ENCODE measurements at regions not wholly inside any gene's neighbourhood (a gene's known extent, or its start where the extent isn't known, plus 50 kb on each side); places are given as distances from the start of the nearest gene placed in this dataset.
"Not testable (repeated sequence)": the region's sequence is repeated elsewhere in the genome, so short reads cannot be mapped to it uniquely, and the experiment has no call there.

GRCh38 chr1:86644655-86645054, 59.7 kb upstream of the SH3GLB1 start:
- TF ChIP-seq SUZ12 (IDR thresholded peaks at IDR 0.05); ELF4 (IDR thresholded peaks at IDR 0.05); BHLHE40 (IDR thresholded peaks at IDR 0.05; ENCODE audit: borderline replicate concordance); HDGF (IDR thresholded peaks at IDR 0.05; ENCODE audit: borderline replicate concordance); FOXM1 (IDR thresholded peaks at IDR 0.05; ENCODE audit: borderline replicate concordance); ARNT (IDR thresholded peaks at IDR 0.05); FOXK2 (IDR thresholded peaks at IDR 0.05); FOXA1 (IDR thresholded peaks at IDR 0.05): not testable (repeated sequence)
- TF ChIP-seq, protein P1, sequence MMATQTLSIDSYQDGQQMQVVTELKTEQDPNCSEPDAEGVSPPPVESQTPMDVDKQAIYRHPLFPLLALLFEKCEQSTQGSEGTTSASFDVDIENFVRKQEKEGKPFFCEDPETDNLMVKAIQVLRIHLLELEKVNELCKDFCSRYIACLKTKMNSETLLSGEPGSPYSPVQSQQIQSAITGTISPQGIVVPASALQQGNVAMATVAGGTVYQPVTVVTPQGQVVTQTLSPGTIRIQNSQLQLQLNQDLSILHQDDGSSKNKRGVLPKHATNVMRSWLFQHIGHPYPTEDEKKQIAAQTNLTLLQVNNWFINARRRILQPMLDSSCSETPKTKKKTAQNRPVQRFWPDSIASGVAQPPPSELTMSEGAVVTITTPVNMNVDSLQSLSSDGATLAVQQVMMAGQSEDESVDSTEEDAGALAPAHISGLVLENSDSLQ (IDR thresholded peaks at IDR 0.05) = not testable (repeated sequence)
